Cardiac muscle cell (in vitro differentiated cells and primary cell): ENCODE measurements at regions not wholly inside any gene's neighbourhood (a gene's known extent, or its start where the extent isn't known, plus 50 kb on each side); places are given as distances from the start of the nearest gene placed in this dataset.

Experiments used
- DNase-seq, 2 donors: peaks; one replicate each; pipeline versions ENCODE4 v3.0.0 to v3.0.0-alpha.2; 2010 to 2017; ENCODE audit warnings: low read depth in 1 of 2, low spot score in 1 of 2
- H3K27ac ChIP-seq: fragments of 200-600 bp; sonication (generic); 2 replicates; pipeline ENCODE4 v1.5.1; 2016
- H3K27me3 ChIP-seq: fragments of 200-600 bp; sonication (generic); 2 replicates; pipeline ENCODE4 v1.6.0; 2016; ENCODE audit warnings: control low read depth
- H3K36me3 ChIP-seq: fragments of 200-600 bp; sonication (generic); 2 replicates; pipeline ENCODE4 v1.5.1; 2016; ENCODE audit warnings: control low read depth
- H3K4me1 ChIP-seq: fragments of 200-600 bp; sonication (generic); 2 replicates; pipeline ENCODE4 v1.8.1; 2017; ENCODE audit warnings: low read depth, mild to moderate bottlenecking, mixed run types
- H3K4me3 ChIP-seq: fragments of 200-600 bp; sonication (generic); 2 replicates; pipeline ENCODE4 v1.5.1; 2016; ENCODE audit warnings: mild to moderate bottlenecking
- H3K9me3 ChIP-seq: fragments of 200-600 bp; sonication (generic); 2 replicates; pipeline ENCODE4 v1.5.1; 2017; ENCODE audit warnings: low read depth, mild to moderate bottlenecking, control low read depth
- CTCF ChIP-seq: IDR thresholded peaks from 2 replicates; pipeline ENCODE4 v1.5.1; 2012; ENCODE audit warnings: low read depth, mild to moderate bottlenecking, low read length

GRCh38 chr3:90034038-90034437, 926.6 kb downstream of the EPHA3 start:
- H3K4me1 ChIP-seq: no peaks in the 10 kb centered on the region
- H3K9me3 ChIP-seq: no peaks in the 10 kb centered on the region
- no peak for TF ChIP-seq CTCF
- no peaks in the 10 kb centered on the region for H3K36me3 ChIP-seq
- H3K27me3 ChIP-seq: no peaks in the 10 kb centered on the region
- H3K4me3 ChIP-seq: no peak overlapping the region
- no peak overlapping the region for H3K27ac ChIP-seq
- no peak for DNase-seq

- no peaks in the 10 kb centered on the region for H3K4me1 ChIP-seq
- no peak overlapping the region for H3K4me3 ChIP-seq
- no peak for TF ChIP-seq CTCF
- no peaks in the 10 kb centered on the region for H3K27me3 ChIP-seq
- no peak for DNase-seq
- no peaks in the 10 kb centered on the region for H3K9me3 ChIP-seq
- H3K36me3 ChIP-seq: no peaks in the 10 kb centered on the region
- no peak overlapping the region for H3K27ac ChIP-seq
Observed at GRCh38 chr3:90035643-90036042, 928.2 kb downstream of the EPHA3 start.

DNA sequence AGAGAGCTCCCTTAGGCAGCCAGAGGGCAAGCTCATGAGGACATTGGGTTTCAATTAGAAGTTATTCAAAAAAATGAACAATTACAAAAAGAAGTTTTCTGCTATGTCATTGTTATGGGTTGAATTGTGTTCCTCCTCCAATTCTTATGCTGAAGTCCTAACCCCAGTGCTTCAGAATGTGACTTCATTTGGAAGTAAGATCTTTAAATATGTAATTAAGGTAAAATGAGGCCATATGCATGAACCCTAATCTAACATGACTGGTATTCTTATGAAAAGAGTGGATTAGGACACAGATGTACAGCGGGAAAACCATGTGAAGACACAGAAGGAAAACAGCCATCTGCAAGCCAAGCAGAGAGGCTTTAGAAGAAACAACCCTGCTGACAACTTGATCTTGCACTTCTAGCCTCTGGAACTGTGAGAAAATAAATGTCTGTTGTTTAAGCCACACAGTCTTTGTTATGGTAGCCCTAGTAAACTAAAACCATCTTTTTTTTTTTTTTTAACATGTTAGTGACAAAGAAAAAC, 929.6 kb downstream of the EPHA3 start:
- TF ChIP-seq CTCF: no peak
- DNase-seq: no peak
- H3K9me3 ChIP-seq: no peaks in the 10 kb centered on the region
- no peak overlapping the region for H3K27ac ChIP-seq
- no peaks in the 10 kb centered on the region for H3K27me3 ChIP-seq
- H3K4me1 ChIP-seq: no peaks in the 10 kb centered on the region
- no peaks in the 10 kb centered on the region for H3K36me3 ChIP-seq
- H3K4me3 ChIP-seq: no peak overlapping the region

DNA sequence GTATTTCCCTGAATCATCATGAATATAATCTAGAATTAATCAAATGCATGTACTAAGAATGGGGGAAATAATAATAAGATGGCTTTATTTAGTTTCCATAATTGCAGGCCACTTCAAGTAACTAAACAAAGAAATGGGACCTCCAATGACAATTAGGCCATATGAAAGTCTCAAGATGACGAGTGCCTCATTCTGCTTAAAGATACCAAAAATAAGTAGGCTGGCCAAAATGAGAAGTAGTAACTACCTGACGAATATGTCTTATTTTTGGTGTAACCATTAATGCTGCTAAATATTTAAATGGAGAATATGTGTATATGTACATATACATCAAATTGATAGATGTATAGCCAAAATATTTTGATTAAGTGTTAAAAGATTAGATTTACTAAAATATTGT, 932.6 kb downstream of the EPHA3 start:
- H3K4me1 ChIP-seq: no peaks in the 10 kb centered on the region
- H3K27ac ChIP-seq: no peak overlapping the region
- H3K4me3 ChIP-seq: no peak overlapping the region
- no peaks in the 10 kb centered on the region for H3K36me3 ChIP-seq
- TF ChIP-seq CTCF: no peak
- no peaks in the 10 kb centered on the region for H3K9me3 ChIP-seq
- no peak for DNase-seq
- no peaks in the 10 kb centered on the region for H3K27me3 ChIP-seq

GRCh38 chr3:90040554-90040953, 933.1 kb downstream of the EPHA3 start:
- Histone ChIP-seq H3K4me3 (no peak overlapping the region), H3K36me3 (no peaks in the 10 kb centered on the region), H3K27me3 (no peaks in the 10 kb centered on the region), H3K9me3 (no peaks in the 10 kb centered on the region), H3K4me1 (no peaks in the 10 kb centered on the region), H3K27ac (no peak overlapping the region)
- no peak for DNase-seq
- TF ChIP-seq CTCF: no peak

GRCh38 chr3:90041995-90042394, 934.6 kb downstream of the EPHA3 start:
- DNase-seq: no peak
- TF ChIP-seq CTCF: no peak
- no peaks in the 10 kb centered on the region for H3K36me3 ChIP-seq
- H3K4me3 ChIP-seq: no peak overlapping the region
- H3K9me3 ChIP-seq: no peaks in the 10 kb centered on the region
- no peaks in the 10 kb centered on the region for H3K27me3 ChIP-seq
- no peaks in the 10 kb centered on the region for H3K4me1 ChIP-seq
- H3K27ac ChIP-seq: no peak overlapping the region
